ENCODE measurements at regions not wholly inside any gene's neighbourhood (a gene's known extent, or its start where the extent isn't known, plus 50 kb on each side); places are given as distances from the start of the nearest gene placed in this dataset.

DNA sequence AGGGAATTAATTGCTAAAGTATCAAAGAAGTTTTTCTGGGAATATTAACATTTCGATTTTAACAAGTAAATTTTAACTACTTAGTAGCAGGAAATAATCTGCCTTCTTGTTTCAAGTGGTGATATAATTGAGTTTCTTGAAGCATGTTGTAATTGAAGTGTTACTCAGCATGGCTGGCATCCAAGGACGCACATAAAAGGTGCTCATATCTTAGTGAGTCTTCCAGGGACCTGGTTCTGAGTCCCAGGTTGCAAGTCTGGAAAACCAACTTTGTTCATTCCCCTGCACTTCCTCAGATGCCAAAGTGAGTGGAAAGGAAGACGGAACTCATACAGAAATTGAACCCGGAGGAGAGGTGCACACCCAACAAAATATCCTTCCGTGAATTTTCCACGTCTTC, 399.6 kb downstream of the NLGN4X start:
- TF ChIP-seq, protein P1, sequence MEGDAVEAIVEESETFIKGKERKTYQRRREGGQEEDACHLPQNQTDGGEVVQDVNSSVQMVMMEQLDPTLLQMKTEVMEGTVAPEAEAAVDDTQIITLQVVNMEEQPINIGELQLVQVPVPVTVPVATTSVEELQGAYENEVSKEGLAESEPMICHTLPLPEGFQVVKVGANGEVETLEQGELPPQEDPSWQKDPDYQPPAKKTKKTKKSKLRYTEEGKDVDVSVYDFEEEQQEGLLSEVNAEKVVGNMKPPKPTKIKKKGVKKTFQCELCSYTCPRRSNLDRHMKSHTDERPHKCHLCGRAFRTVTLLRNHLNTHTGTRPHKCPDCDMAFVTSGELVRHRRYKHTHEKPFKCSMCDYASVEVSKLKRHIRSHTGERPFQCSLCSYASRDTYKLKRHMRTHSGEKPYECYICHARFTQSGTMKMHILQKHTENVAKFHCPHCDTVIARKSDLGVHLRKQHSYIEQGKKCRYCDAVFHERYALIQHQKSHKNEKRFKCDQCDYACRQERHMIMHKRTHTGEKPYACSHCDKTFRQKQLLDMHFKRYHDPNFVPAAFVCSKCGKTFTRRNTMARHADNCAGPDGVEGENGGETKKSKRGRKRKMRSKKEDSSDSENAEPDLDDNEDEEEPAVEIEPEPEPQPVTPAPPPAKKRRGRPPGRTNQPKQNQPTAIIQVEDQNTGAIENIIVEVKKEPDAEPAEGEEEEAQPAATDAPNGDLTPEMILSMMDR (IDR thresholded peaks at IDR 0.05): no peak
- TF ChIP-seq ZFX (IDR thresholded peaks at IDR 0.05; ENCODE audit: borderline replicate concordance): no peak
